K562 (cell line): ENCODE measurements at regions not wholly inside any gene's neighbourhood (a gene's known extent, or its start where the extent isn't known, plus 50 kb on each side); places are given as distances from the start of the nearest gene placed in this dataset.

Source experiments
- ATAC-seq: fragments of 200-7000 bp; cut with Tn5 transposase; 3 replicates; pipeline ENCODE4 v1.9.1; 2020; ENCODE audit warnings: moderate library complexity
- BruUV-seq: library from RNA; stranded (reverse); fragments of 400-500 nt; replicated peaks from 2 replicates; lab custom pipeline; 2021; lab: Mats Ljungman, UMichigan
- CTCF ChIA-PET: fragments of 300-600 bp; formaldehyde crosslinking; extraction: SDS; loops from one replicate; lab custom pipeline; 2021; ENCODE audit warnings: low intra/inter-chr PET ratio; lab: Yijun Ruan, JAX
- POLR2A ChIA-PET: fragments of 300-600, 350-650 bp; sonication (Branson Sonifier 250); formaldehyde crosslinking; extraction: SDS; loops from one replicate; lab custom pipeline; 2021; ENCODE audit warnings: antibody characterized with exemption, inconsistent platforms; lab: Yijun Ruan, JAX
- DNase-seq, 4 experiments: peaks; one replicate each; pipeline versions ENCODE4 v3.0.0 to v3.0.0-alpha.2; 2011 to 2018; ENCODE audit warnings: low spot score in 3 of 4, mixed read lengths in 3 of 4; ENCODE audit errors: extremely low read depth in 1 of 4
- FAIRE-seq: peaks from 2 replicates; lab custom pipeline; 2011; peaks lifted over from hg19 to GRCh38; lab: Jason Lieb, UNC
- H2AFZ ChIP-seq: 2 replicates; pipeline ENCODE4 v1.6.0; 2011; ENCODE audit warnings: low read depth, low read length, control low read depth, inconsistent platforms
- H3K27ac ChIP-seq: fragments of 200-600 bp; 3 replicates; pipeline ENCODE4 v1.8.0; 2011; ENCODE audit warnings: low read depth, mild to moderate bottlenecking, control low read depth, inconsistent platforms, low read length, moderate library complexity, mixed read lengths; ENCODE audit errors: extremely low read depth
- H3K27me3 ChIP-seq, 2 experiments: fragments of 300-600 bp in 1 of 2; 2 replicates in 1 of 2; 3 replicates in 1 of 2; pipeline versions ENCODE4 v1.6.0 to v1.8.0; 2011; ENCODE audit warnings: inconsistent platforms in 2 of 2, low read length in 2 of 2, mild to moderate bottlenecking in 1 of 2, mixed read lengths in 1 of 2, moderate library complexity in 1 of 2; ENCODE audit not compliant: control insufficient read depth in 2 of 2, insufficient read depth in 2 of 2
- H3K36me3 ChIP-seq: fragments of 300-600 bp; 3 replicates; pipeline ENCODE4 v1.8.0; 2011; ENCODE audit warnings: mild to moderate bottlenecking, low read length, inconsistent platforms; ENCODE audit not compliant: control insufficient read depth, insufficient read depth
- H3K4me1 ChIP-seq, 2 experiments: fragments of 200-600 bp in 1 of 2; replicated peaks in 1 of 2; 2 replicates in 1 of 2; 3 replicates in 1 of 2; pipeline versions ENCODE4 v1.5.1 to v1.8.0; 2011; ENCODE audit warnings: inconsistent platforms in 2 of 2, low read length in 2 of 2, mild to moderate bottlenecking in 1 of 2, mixed read lengths in 1 of 2, moderate library complexity in 1 of 2; ENCODE audit not compliant: control insufficient read depth in 2 of 2, insufficient read depth in 2 of 2
- H3K4me2 ChIP-seq: 2 replicates; pipeline ENCODE4 v1.6.1; 2011; ENCODE audit warnings: low read length, control low read depth, inconsistent platforms, mixed read lengths; ENCODE audit not compliant: insufficient read depth
- H3K4me3 ChIP-seq: fragments of 200-600 bp; sonication (generic), shearing (Covaris generic); 2 replicates; pipeline ENCODE4 v1.5.1; 2016; ENCODE audit warnings: control low read depth, inconsistent platforms
- H3K79me2 ChIP-seq: fragments of 200-600 bp; 3 replicates; pipeline ENCODE4 v1.8.0; 2011; ENCODE audit warnings: low read length, inconsistent platforms; ENCODE audit not compliant: control insufficient read depth, insufficient read depth
- H3K9ac ChIP-seq, 2 experiments: 2 replicates each; pipeline versions ENCODE4 v1.6.0 to v1.6.1; 2011; ENCODE audit warnings: low read depth in 2 of 2, low read length in 2 of 2, control low read depth in 1 of 2, inconsistent platforms in 1 of 2, mild to moderate bottlenecking in 1 of 2, mixed read lengths in 1 of 2; ENCODE audit not compliant: insufficient read depth in 1 of 2
- H3K9me1 ChIP-seq: one replicate; pipeline ENCODE4 v1.6.0; 2011; ENCODE audit warnings: inconsistent platforms, mild to moderate bottlenecking, low read length, moderate library complexity; ENCODE audit not compliant: control insufficient read depth, insufficient read depth
- H3K9me3 ChIP-seq: replicated peaks from 2 replicates; pipeline ENCODE4 v1.5.1; 2011; ENCODE audit warnings: low read depth, low read length, inconsistent platforms; ENCODE audit not compliant: control insufficient read depth, insufficient read depth
- H4K20me1 ChIP-seq: replicated peaks from 2 replicates; pipeline ENCODE4 v1.6.1; 2011; ENCODE audit warnings: low read length, inconsistent platforms, mixed read lengths; ENCODE audit not compliant: control insufficient read depth, insufficient read depth
- ELF4 ChIP-seq: fragments of 450-650 bp; formaldehyde crosslinking; IDR thresholded peaks from 2 replicates; pipeline ENCODE4 v1.4.0; 2022; ENCODE audit warnings: missing genetic modification characterization
- FOXA3 ChIP-seq, 2 experiments: fragments of 450-650 bp in 1 of 2; sonication (generic) in 1 of 2; formaldehyde crosslinking; IDR thresholded peaks in 1 of 2; conservative IDR thresholded peaks in 1 of 2; 2 replicates each; pipeline versions ENCODE4 v1.4.0 to v1.8.0; 2020 to 2022; ENCODE audit warnings: mild to moderate bottlenecking in 2 of 2, missing genetic modification reagents in 1 of 2
- ID3 ChIP-seq, 2 experiments: fragments of 250-450 bp in 1 of 2; fragments of 450-650 bp in 1 of 2; sonication (Bioruptor Pico) in 1 of 2; IDR thresholded peaks; 2 replicates each; pipeline versions ENCODE4 v1.6.1 to v1.8.0; 2016 to 2021; ENCODE audit warnings: mild to moderate bottlenecking in 2 of 2, moderate library complexity in 2 of 2, missing compliant biosample characterization in 1 of 2, missing genetic modification characterization in 1 of 2
- MCM3 ChIP-seq: fragments of 450-650 bp; IDR thresholded peaks from 2 replicates; pipeline ENCODE4 v1.6.1; 2016
- PHF8 ChIP-seq: fragments of 200-600 bp; sonication (generic); IDR thresholded peaks from 2 replicates; pipeline ENCODE4 v1.6.1; 2012; ENCODE audit warnings: mixed run types, mild to moderate bottlenecking, inconsistent platforms, low read length, moderate library complexity, borderline replicate concordance
- RBM17 ChIP-seq: fragments of 200-400 bp; formaldehyde crosslinking; IDR thresholded peaks from 2 replicates; pipeline ENCODE4 v1.6.1; 2017; ENCODE audit warnings: low read depth, mild to moderate bottlenecking, low read length, borderline replicate concordance
- UBTF ChIP-seq, 2 experiments: IDR thresholded peaks; 2 replicates each; pipeline ENCODE4 v1.6.1; 2012; ENCODE audit warnings: improper control_type of control experiment in 2 of 2, low read depth in 2 of 2, low read length in 2 of 2, borderline replicate concordance in 1 of 2
- ZSCAN29 ChIP-seq: fragments of 450-650 bp; IDR thresholded peaks from 2 replicates; pipeline ENCODE4 v1.6.1; 2017
- WGBS: fragments of 100-300 bp; shearing (Covaris generic); methylation state at CpG from one replicate; pipeline ENCODE4 v1.1.6; 2016; ENCODE audit warnings: low coverage, mixed read lengths; ENCODE audit not compliant: insufficient coverage; ENCODE audit errors: missing lambda C conversion rate; 5-methylcytosine and 5-hydroxymethylcytosine counted together
- in situ Hi-C: fragments of 300-500 bp; cut with MboI; formaldehyde crosslinking; loops from 4 replicates; pipeline ENCODE4 v1.15.0; 2018; ENCODE audit warnings: inconsistent platforms, mixed read lengths
- intact Hi-C: fragments of 100-400 bp; cut with micrococcal nuclease; formaldehyde crosslinking; loops from 2 replicates; pipeline ENCODE4 v1.14.2; 2022
- TF ChIP-seq, protein P1 (sequence below): IDR thresholded peaks from 2 replicates; pipeline ENCODE4 v1.6.1; 2016; ENCODE audit warnings: missing genetic modification characterization, missing compliant biosample characterization

- Histone ChIP-seq H3K4me3 (no peak overlapping the region), H3K27me3 (no peaks in the 10 kb centered on the region), H4K20me1 (no peaks in the 10 kb centered on the region), H2AFZ (no peak overlapping the region), H3K9me1 (no peaks in the 10 kb centered on the region), H3K27ac (no peak overlapping the region), H3K4me2 (no peak overlapping the region), H3K9me3 (no peaks in the 10 kb centered on the region), H3K36me3 (no peaks in the 10 kb centered on the region), H3K9ac (no peak overlapping the region)
- POLR2A ChIA-PET, result no interaction called here
- DNase-seq, result no peak
- 60% methylated on average over 1 of the region's 1 CpG for whole genome bisulfite sequencing
- FAIRE-seq, result no peak
- intact Hi-C loops, result no loop called here
- CTCF ChIA-PET, result no interaction called here
- BruUV-seq, result no TSS peak
- in situ Hi-C loops, result no loop called here
- TF ChIP-seq UBTF (IDR thresholded peaks at IDR 0.05; ENCODE audit: borderline replicate concordance in 1 of 2, low read depth in 2 of 2, low read length in 2 of 2), result no peak
- TF ChIP-seq, all 486 proteins: peak for 0
- no peaks in the 10 kb centered on the region for H3K4me1 ChIP-seq
- no peaks in the 10 kb centered on the region for H3K79me2 ChIP-seq
- no peak for ATAC-seq
Observed at GRCh38 chr6:147829418-147829817, 320.9 kb downstream of the SAMD5 start.

DNA sequence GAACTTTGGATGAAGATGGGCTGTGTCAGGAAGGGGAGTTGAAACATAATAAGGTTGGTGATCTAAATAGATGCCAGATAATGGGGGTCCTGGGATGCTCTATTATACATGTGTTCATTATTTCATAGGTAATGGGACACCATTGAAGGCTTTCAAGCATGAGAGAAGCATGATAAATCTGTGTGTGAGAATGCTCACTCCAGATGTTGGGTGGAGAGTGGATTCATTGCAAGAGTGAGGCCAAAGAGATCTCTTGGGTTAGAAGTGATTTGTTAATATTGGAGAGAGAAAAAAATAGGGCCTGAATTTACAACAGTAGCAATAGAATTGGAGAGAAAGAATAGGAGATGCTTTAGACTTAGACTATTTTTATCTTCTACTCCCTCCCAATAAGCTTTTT lies 321.3 kb downstream of the SAMD5 start:
- no peak for ATAC-seq
- TF ChIP-seq PHF8, result no peak
- TF ChIP-seq ZSCAN29, result no peak
- no peak for TF ChIP-seq ID3 (CRISPR knock-in tag; IDR thresholded peaks at IDR 0.05)
- TF ChIP-seq ID3 (tag; IDR thresholded peaks at IDR 0.05), result no peak
- no peak for TF ChIP-seq RBM17
- no peak for TF ChIP-seq MCM3
- TF ChIP-seq ELF4 (CRISPR knock-in tag), result no peak
- TF ChIP-seq, protein P1, sequence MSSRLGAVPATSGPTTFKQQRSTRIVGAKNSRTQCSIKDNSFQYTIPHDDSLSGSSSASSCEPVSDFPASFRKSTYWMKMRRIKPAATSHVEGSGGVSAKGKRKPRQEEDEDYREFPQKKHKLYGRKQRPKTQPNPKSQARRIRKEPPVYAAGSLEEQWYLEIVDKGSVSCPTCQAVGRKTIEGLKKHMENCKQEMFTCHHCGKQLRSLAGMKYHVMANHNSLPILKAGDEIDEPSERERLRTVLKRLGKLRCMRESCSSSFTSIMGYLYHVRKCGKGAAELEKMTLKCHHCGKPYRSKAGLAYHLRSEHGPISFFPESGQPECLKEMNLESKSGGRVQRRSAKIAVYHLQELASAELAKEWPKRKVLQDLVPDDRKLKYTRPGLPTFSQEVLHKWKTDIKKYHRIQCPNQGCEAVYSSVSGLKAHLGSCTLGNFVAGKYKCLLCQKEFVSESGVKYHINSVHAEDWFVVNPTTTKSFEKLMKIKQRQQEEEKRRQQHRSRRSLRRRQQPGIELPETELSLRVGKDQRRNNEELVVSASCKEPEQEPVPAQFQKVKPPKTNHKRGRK (tag), result no peak
- no peak for TF ChIP-seq FOXA3 (CRISPR knock-in tag; conservative IDR thresholded peaks at IDR 0.05 in 1 of 2, IDR thresholded peaks at IDR 0.05 in 1 of 2)

More for the DNA sequence above, 321.3 kb downstream of the SAMD5 start:
- DNase-seq (no peak), FAIRE-seq (no peak)
- no peaks in the 10 kb centered on the region for H3K79me2 ChIP-seq
- BruUV-seq, result no TSS peak
- POLR2A ChIA-PET, result no interaction called here
- no peak overlapping the region for H3K4me3 ChIP-seq
- no peak overlapping the region for H2AFZ ChIP-seq
- H3K4me1 ChIP-seq, result no peaks in the 10 kb centered on the region
- intact Hi-C loops, result no loop called here
- H3K36me3 ChIP-seq, result no peaks in the 10 kb centered on the region
- H3K9ac ChIP-seq, result no peak overlapping the region
- no peak overlapping the region for H3K27ac ChIP-seq
- H3K9me1 ChIP-seq, result no peaks in the 10 kb centered on the region
- H3K9me3 ChIP-seq, result no peaks in the 10 kb centered on the region
- no peaks in the 10 kb centered on the region for H4K20me1 ChIP-seq
- no peaks in the 10 kb centered on the region for H3K27me3 ChIP-seq
- in situ Hi-C loops, result no loop called here
- H3K4me2 ChIP-seq, result no peak overlapping the region
- CTCF ChIA-PET, result no interaction called here
